ENCODE measurements at regions not wholly inside any gene's neighbourhood (a gene's known extent, or its start where the extent isn't known, plus 50 kb on each side); places are given as distances from the start of the nearest gene placed in this dataset.

DNA sequence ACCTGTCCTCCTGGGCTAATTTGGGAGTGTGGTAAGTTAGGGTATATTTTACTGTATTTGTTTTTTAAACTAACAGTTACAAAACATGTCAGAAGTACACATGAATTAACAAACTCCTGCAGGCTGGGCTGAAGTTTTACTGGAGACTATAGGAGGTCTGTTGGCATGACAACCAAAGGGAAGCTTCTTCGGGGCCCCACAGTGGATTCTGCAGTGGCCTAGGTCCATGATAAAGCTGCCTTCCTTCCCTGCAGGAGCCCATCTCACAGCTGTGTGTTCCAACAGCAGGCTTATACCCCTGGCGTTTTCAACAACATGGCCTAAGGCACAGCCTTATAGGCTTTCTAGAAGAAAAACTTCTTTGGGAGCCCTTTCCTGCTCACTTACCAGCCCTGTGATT is 128.0 kb upstream of the SETBP1 start:
- Histone ChIP-seq H4K12ac (ENCODE audit: low read depth, low read length) (no peak overlapping the region), H2BK120ac (ENCODE audit: insufficient read depth, low read length, poor library complexity) (no peak overlapping the region), H2BK12ac (ENCODE audit: low read length) (no peak overlapping the region), H2AK5ac (ENCODE audit: low read length) (no peak overlapping the region), H3K79me2 (ENCODE audit: control insufficient read depth, insufficient read depth, low read length, poor library complexity) (no peaks in the 10 kb centered on the region), H3K4me2 (ENCODE audit: low read length) (no peak overlapping the region), H3K4me1 (ENCODE audit: control insufficient read depth in 1 of 2, insufficient read depth in 2 of 2, low read length in 2 of 2) (peaks cover 0 to 16% of the 10 kb centered on the region in 2 experiments), H3K36me3 (ENCODE audit: control insufficient read depth in 1 of 2, insufficient read depth in 2 of 2, low read length in 2 of 2) (no peaks in the 10 kb centered on the region), H3K23ac (ENCODE audit: low read length) (no peak overlapping the region), H2BK5ac (ENCODE audit: low read depth, low read length, poor library complexity) (no peak overlapping the region), H3K4ac (ENCODE audit: low read depth, low read length) (no peak overlapping the region), H3K4me3 (ENCODE audit: low read depth, low read length) (no peak overlapping the region), H3K9ac (ENCODE audit: low read length) (no peak overlapping the region), H4K8ac (ENCODE audit: low read depth, low read length) (no peak overlapping the region), H3K79me1 (ENCODE audit: low read length) (peaks cover 2% of the 10 kb centered on the region), H4K91ac (ENCODE audit: low read depth, low read length) (no peak overlapping the region), H3K27ac (ENCODE audit: low read depth, low read length) (no peak overlapping the region), H3K18ac (ENCODE audit: low read length) (no peak overlapping the region), H3K9me3 (ENCODE audit: insufficient read depth, low read depth, low read length) (no peaks in the 10 kb centered on the region), H2AFZ (ENCODE audit: insufficient read depth, low read length, poor library complexity) (no peak overlapping the region), H3K14ac (ENCODE audit: low read length) (no peak overlapping the region), H3K27me3 (ENCODE audit: insufficient read depth, low read length) (no peaks in the 10 kb centered on the region)
- no peak for DNase-seq
- WGBS (ENCODE audit: extremely low coverage, insufficient coverage, insufficient read length) = no CpG with 5 or more reads among the region's 2 CpGs

- Histone ChIP-seq H2AK5ac (ENCODE audit: low read length) (no peak overlapping the region), H4K12ac (ENCODE audit: low read depth, low read length) (no peak overlapping the region), H2AFZ (ENCODE audit: insufficient read depth, low read length, poor library complexity) (no peak overlapping the region), H2BK12ac (ENCODE audit: low read length) (peak overlapping the region; percentile 56), H4K8ac (ENCODE audit: low read depth, low read length) (no peak overlapping the region), H3K9me3 (ENCODE audit: insufficient read depth, low read depth, low read length) (no peaks in the 10 kb centered on the region), H3K36me3 (ENCODE audit: control insufficient read depth in 1 of 2, insufficient read depth in 2 of 2, low read length in 2 of 2) (no peaks in the 10 kb centered on the region), H3K18ac (ENCODE audit: low read length) (no peak overlapping the region), H2BK120ac (ENCODE audit: insufficient read depth, low read length, poor library complexity) (no peak overlapping the region), H3K4ac (ENCODE audit: low read depth, low read length) (no peak overlapping the region), H4K91ac (ENCODE audit: low read depth, low read length) (no peak overlapping the region), H3K79me1 (ENCODE audit: low read length) (peaks cover 5% of the 10 kb centered on the region), H3K4me2 (ENCODE audit: low read length) (no peak overlapping the region), H3K27ac (ENCODE audit: low read depth, low read length) (peak overlapping the region; percentile 46), H3K23ac (ENCODE audit: low read length) (no peak overlapping the region), H3K79me2 (ENCODE audit: control insufficient read depth, insufficient read depth, low read length, poor library complexity) (no peaks in the 10 kb centered on the region), H2BK5ac (ENCODE audit: low read depth, low read length, poor library complexity) (no peak overlapping the region), H3K4me1 (ENCODE audit: control insufficient read depth in 1 of 2, insufficient read depth in 2 of 2, low read length in 2 of 2) (peaks cover 0 to 17% of the 10 kb centered on the region in 2 experiments), H3K9ac (ENCODE audit: low read length) (no peak overlapping the region), H3K27me3 (ENCODE audit: insufficient read depth, low read length) (no peaks in the 10 kb centered on the region), H3K14ac (ENCODE audit: low read length) (no peak overlapping the region), H3K4me3 (ENCODE audit: low read depth, low read length) (no peak overlapping the region)
- WGBS (ENCODE audit: extremely low coverage, insufficient coverage, insufficient read length) = no CpG with 5 or more reads among the region's 3 CpGs
- no peak for DNase-seq
Measured at GRCh38 chr18:44556296-44556695, 124.4 kb upstream of the SETBP1 start.

DNA sequence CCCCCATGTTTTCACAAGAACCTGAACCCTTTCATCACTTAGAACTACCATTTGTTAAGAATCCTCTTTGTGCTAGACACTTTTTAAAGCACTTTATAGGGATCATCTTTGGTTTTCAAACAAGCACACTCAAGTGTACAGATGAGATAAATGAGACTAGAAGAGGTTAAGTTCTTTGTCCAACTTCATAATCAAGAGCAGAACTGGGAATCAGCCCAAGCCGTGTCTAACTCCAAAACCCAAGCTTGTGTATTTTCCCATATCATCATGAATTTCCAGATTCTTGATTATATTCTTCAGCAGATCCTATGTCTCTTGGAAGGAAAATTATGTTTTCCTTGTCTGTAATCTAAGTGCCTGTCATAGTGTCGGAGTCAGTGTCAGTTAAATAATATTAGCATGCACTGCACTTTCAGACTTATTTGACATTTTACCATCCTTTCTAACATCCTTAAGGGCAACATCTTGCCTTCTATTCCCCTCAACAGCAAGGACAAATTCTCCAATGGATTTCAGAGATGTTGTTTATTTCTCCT is 123.0 kb upstream of the SETBP1 start:
- H4K12ac ChIP-seq (ENCODE audit: low read depth, low read length) = no peak overlapping the region
- WGBS (ENCODE audit: extremely low coverage, insufficient coverage, insufficient read length) = no CpG with 5 or more reads among the region's 2 CpGs
- H2AK5ac ChIP-seq (ENCODE audit: low read length) = no peak overlapping the region
- H3K27ac ChIP-seq (ENCODE audit: low read depth, low read length) = no peak overlapping the region
- no peak overlapping the region for H4K8ac ChIP-seq (ENCODE audit: low read depth, low read length)
- H2BK12ac ChIP-seq (ENCODE audit: low read length) = no peak overlapping the region
- H3K27me3 ChIP-seq (ENCODE audit: insufficient read depth, low read length) = no peaks in the 10 kb centered on the region
- no peak overlapping the region for H3K4me2 ChIP-seq (ENCODE audit: low read length)
- no peak for DNase-seq
- no peak overlapping the region for H3K14ac ChIP-seq (ENCODE audit: low read length)
- H3K9me3 ChIP-seq (ENCODE audit: insufficient read depth, low read depth, low read length) = no peaks in the 10 kb centered on the region
- no peak overlapping the region for H3K9ac ChIP-seq (ENCODE audit: low read length)
- H3K23ac ChIP-seq (ENCODE audit: low read length) = no peak overlapping the region
- no peaks in the 10 kb centered on the region for H3K79me2 ChIP-seq (ENCODE audit: control insufficient read depth, insufficient read depth, low read length, poor library complexity)
- H2BK120ac ChIP-seq (ENCODE audit: insufficient read depth, low read length, poor library complexity) = no peak overlapping the region
- no peaks in the 10 kb centered on the region for H3K36me3 ChIP-seq (ENCODE audit: control insufficient read depth in 1 of 2, insufficient read depth in 2 of 2, low read length in 2 of 2)
- no peak overlapping the region for H3K4ac ChIP-seq (ENCODE audit: low read depth, low read length)
- H2AFZ ChIP-seq (ENCODE audit: insufficient read depth, low read length, poor library complexity) = no peak overlapping the region
- H3K4me3 ChIP-seq (ENCODE audit: low read depth, low read length) = no peak overlapping the region
- no peak overlapping the region for H2BK5ac ChIP-seq (ENCODE audit: low read depth, low read length, poor library complexity)
- no peak overlapping the region for H4K91ac ChIP-seq (ENCODE audit: low read depth, low read length)
- peaks cover 0 to 14% of the 10 kb centered on the region in 2 experiments for H3K4me1 ChIP-seq (ENCODE audit: control insufficient read depth in 1 of 2, insufficient read depth in 2 of 2, low read length in 2 of 2)
- H3K18ac ChIP-seq (ENCODE audit: low read length) = no peak overlapping the region
- peaks cover 5% of the 10 kb centered on the region for H3K79me1 ChIP-seq (ENCODE audit: low read length)

DNA sequence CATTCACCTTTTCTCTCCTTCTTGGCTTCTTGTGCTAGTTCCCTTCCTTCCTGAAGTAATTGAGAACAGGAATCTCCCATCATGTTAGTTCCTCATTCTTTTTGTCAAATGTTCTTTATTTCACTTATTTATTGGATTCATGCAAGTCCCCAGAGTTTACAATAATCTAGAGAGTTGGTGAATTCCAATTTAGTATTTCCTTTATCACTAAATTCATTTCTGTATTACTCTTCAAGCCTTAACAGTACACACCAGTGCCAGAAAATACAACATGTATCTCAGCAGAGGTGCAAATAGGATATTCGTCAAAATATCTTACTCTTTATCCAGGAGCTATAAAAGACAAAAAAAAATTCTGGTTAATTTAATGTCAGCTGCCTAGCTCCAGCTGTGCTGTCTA is 121.9 kb upstream of the SETBP1 start:
- Histone ChIP-seq H3K4me2 (ENCODE audit: low read length) (no peak overlapping the region), H3K14ac (ENCODE audit: low read length) (no peak overlapping the region), H3K9ac (ENCODE audit: low read length) (no peak overlapping the region), H3K79me1 (ENCODE audit: low read length) (peaks cover 5% of the 10 kb centered on the region), H4K8ac (ENCODE audit: low read depth, low read length) (no peak overlapping the region), H2AFZ (ENCODE audit: insufficient read depth, low read length, poor library complexity) (no peak overlapping the region), H3K79me2 (ENCODE audit: control insufficient read depth, insufficient read depth, low read length, poor library complexity) (no peaks in the 10 kb centered on the region), H3K23ac (ENCODE audit: low read length) (no peak overlapping the region), H3K27ac (ENCODE audit: low read depth, low read length) (no peak overlapping the region), H4K12ac (ENCODE audit: low read depth, low read length) (no peak overlapping the region), H4K91ac (ENCODE audit: low read depth, low read length) (no peak overlapping the region), H3K4me1 (ENCODE audit: control insufficient read depth in 1 of 2, insufficient read depth in 2 of 2, low read length in 2 of 2) (peaks cover 0 to 14% of the 10 kb centered on the region in 2 experiments), H3K4ac (ENCODE audit: low read depth, low read length) (no peak overlapping the region), H3K18ac (ENCODE audit: low read length) (no peak overlapping the region), H2AK5ac (ENCODE audit: low read length) (no peak overlapping the region), H2BK12ac (ENCODE audit: low read length) (no peak overlapping the region), H3K36me3 (ENCODE audit: control insufficient read depth in 1 of 2, insufficient read depth in 2 of 2, low read length in 2 of 2) (no peaks in the 10 kb centered on the region), H2BK120ac (ENCODE audit: insufficient read depth, low read length, poor library complexity) (no peak overlapping the region), H3K4me3 (ENCODE audit: low read depth, low read length) (no peak overlapping the region), H3K9me3 (ENCODE audit: insufficient read depth, low read depth, low read length) (no peaks in the 10 kb centered on the region), H3K27me3 (ENCODE audit: insufficient read depth, low read length) (no peaks in the 10 kb centered on the region), H2BK5ac (ENCODE audit: low read depth, low read length, poor library complexity) (no peak overlapping the region)
- no CpG with 5 or more reads among the region's 1 CpG for WGBS (ENCODE audit: extremely low coverage, insufficient coverage, insufficient read length)
- no peak for DNase-seq

Measured in trophoblast cell (in vitro differentiated cells and primary cell).